BJ (cell line): ENCODE measurements at regions not wholly inside any gene's neighbourhood (a gene's known extent, or its start where the extent isn't known, plus 50 kb on each side); places are given as distances from the start of the nearest gene placed in this dataset.

Experiments used
- CTCF ChIA-PET: fragments of 350-600 bp; formaldehyde crosslinking; extraction: SDS; loops from one replicate; lab custom pipeline; 2021; ENCODE audit warnings: antibody characterized with exemption, inconsistent platforms; lab: Yijun Ruan, JAX
- POLR2A ChIA-PET: fragments of 300-600 bp; sonication (Branson Sonifier 250); formaldehyde crosslinking; extraction: SDS; loops from one replicate; lab custom pipeline; 2021; ENCODE audit warnings: antibody characterized with exemption; lab: Charles Lee
- DNase-seq: peaks from one replicate; pipeline ENCODE4 v3.0.0-alpha.2; 2011; ENCODE audit warnings: low read depth
- H3K27me3 ChIP-seq: 2 replicates; pipeline ENCODE4 v1.6.0; 2011; ENCODE audit warnings: low read length; ENCODE audit not compliant: control insufficient read depth, insufficient read depth
- H3K36me3 ChIP-seq: 2 replicates; pipeline ENCODE4 v1.5.1; 2011; ENCODE audit warnings: low read length; ENCODE audit not compliant: control insufficient read depth, insufficient read depth
- H3K4me3 ChIP-seq: 2 replicates; pipeline ENCODE4 v1.5.1; 2011; ENCODE audit warnings: low read depth, mild to moderate bottlenecking, control low read depth, low read length
- TF ChIP-seq, protein P1 (sequence below): IDR thresholded peaks from 2 replicates; pipeline ENCODE4 v1.5.1; 2011; ENCODE audit warnings: low read depth, mild to moderate bottlenecking, control low read depth, inconsistent platforms, low read length, moderate library complexity; ENCODE audit not compliant: insufficient read depth

GRCh38 chr5:25764733-25765132, 1120.0 kb upstream of the CDH10 start:
- ChIA-PET CTCF (no interaction called here), POLR2A (no interaction called here)
- TF ChIP-seq, protein P1, sequence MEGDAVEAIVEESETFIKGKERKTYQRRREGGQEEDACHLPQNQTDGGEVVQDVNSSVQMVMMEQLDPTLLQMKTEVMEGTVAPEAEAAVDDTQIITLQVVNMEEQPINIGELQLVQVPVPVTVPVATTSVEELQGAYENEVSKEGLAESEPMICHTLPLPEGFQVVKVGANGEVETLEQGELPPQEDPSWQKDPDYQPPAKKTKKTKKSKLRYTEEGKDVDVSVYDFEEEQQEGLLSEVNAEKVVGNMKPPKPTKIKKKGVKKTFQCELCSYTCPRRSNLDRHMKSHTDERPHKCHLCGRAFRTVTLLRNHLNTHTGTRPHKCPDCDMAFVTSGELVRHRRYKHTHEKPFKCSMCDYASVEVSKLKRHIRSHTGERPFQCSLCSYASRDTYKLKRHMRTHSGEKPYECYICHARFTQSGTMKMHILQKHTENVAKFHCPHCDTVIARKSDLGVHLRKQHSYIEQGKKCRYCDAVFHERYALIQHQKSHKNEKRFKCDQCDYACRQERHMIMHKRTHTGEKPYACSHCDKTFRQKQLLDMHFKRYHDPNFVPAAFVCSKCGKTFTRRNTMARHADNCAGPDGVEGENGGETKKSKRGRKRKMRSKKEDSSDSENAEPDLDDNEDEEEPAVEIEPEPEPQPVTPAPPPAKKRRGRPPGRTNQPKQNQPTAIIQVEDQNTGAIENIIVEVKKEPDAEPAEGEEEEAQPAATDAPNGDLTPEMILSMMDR = no peak
- H3K36me3 ChIP-seq = no peaks in the 10 kb centered on the region
- H3K27me3 ChIP-seq = no peaks in the 10 kb centered on the region
- no peak for DNase-seq
- no peak overlapping the region for H3K4me3 ChIP-seq

- Histone ChIP-seq H3K27me3 (no peaks in the 10 kb centered on the region), H3K36me3 (no peaks in the 10 kb centered on the region), H3K4me3 (no peak overlapping the region)
- POLR2A ChIA-PET = no interaction called here
- CTCF ChIA-PET = no interaction called here
- TF ChIP-seq, protein P1 = no peak
- no peak for DNase-seq
Measured at GRCh38 chr5:25763781-25764180, 1119.0 kb upstream of the CDH10 start.

GRCh38 chr5:25754895-25755294, 1110.1 kb upstream of the CDH10 start:
- no peaks in the 10 kb centered on the region for H3K27me3 ChIP-seq
- ChIA-PET POLR2A (no interaction called here), CTCF (no interaction called here)
- TF ChIP-seq, protein P1 = no peak
- DNase-seq = no peak
- H3K36me3 ChIP-seq = no peaks in the 10 kb centered on the region
- H3K4me3 ChIP-seq = no peak overlapping the region

- H3K4me3 ChIP-seq = no peak overlapping the region
- H3K36me3 ChIP-seq = no peaks in the 10 kb centered on the region
- TF ChIP-seq, protein P1 = no peak
- H3K27me3 ChIP-seq = no peaks in the 10 kb centered on the region
- DNase-seq = no peak
- POLR2A ChIA-PET = no interaction called here
- CTCF ChIA-PET = no interaction called here
Measured at GRCh38 chr5:25744908-25745307, 1100.1 kb upstream of the CDH10 start.

GRCh38 chr5:25716680-25717079, 1071.9 kb upstream of the CDH10 start:
- ChIA-PET CTCF (no interaction called here), POLR2A (no interaction called here)
- no peaks in the 10 kb centered on the region for H3K27me3 ChIP-seq
- TF ChIP-seq, protein P1 = no peak
- H3K36me3 ChIP-seq = no peaks in the 10 kb centered on the region
- DNase-seq = no peak
- H3K4me3 ChIP-seq = no peak overlapping the region
